Trophoblast cell (in vitro differentiated cells and primary cell): ENCODE measurements at regions not wholly inside any gene's neighbourhood (a gene's known extent, or its start where the extent isn't known, plus 50 kb on each side); places are given as distances from the start of the nearest gene placed in this dataset.

ENCODE experiments used
- DNase-seq, 2 donors: peaks; one replicate each; pipeline ENCODE4 v3.0.0-alpha.2; 2016
- H2AFZ ChIP-seq: 2 replicates; pipeline ENCODE4 v1.6.1; 2013; ENCODE audit warnings: low read length, moderate library complexity, mild to moderate bottlenecking; ENCODE audit not compliant: insufficient read depth, poor library complexity
- H2AK5ac ChIP-seq: 2 replicates; pipeline ENCODE4 v1.6.1; 2013; ENCODE audit warnings: mild to moderate bottlenecking, low read length
- H2BK120ac ChIP-seq: 2 replicates; pipeline ENCODE4 v1.6.1; 2013; ENCODE audit warnings: low read length, mild to moderate bottlenecking, moderate library complexity; ENCODE audit not compliant: insufficient read depth, poor library complexity
- H2BK12ac ChIP-seq: 2 replicates; pipeline ENCODE4 v1.6.1; 2013; ENCODE audit warnings: mild to moderate bottlenecking, low read length, moderate library complexity
- H2BK5ac ChIP-seq: 2 replicates; pipeline ENCODE4 v1.6.1; 2013; ENCODE audit warnings: low read length, low read depth, moderate library complexity, mild to moderate bottlenecking; ENCODE audit not compliant: poor library complexity
- H3K14ac ChIP-seq: 2 replicates; pipeline ENCODE4 v1.6.1; 2013; ENCODE audit warnings: mild to moderate bottlenecking, low read length
- H3K18ac ChIP-seq: 2 replicates; pipeline ENCODE4 v1.6.1; 2013; ENCODE audit warnings: mild to moderate bottlenecking, low read length
- H3K23ac ChIP-seq: 2 replicates; pipeline ENCODE4 v1.6.1; 2013; ENCODE audit warnings: low read length
- H3K27ac ChIP-seq: 2 replicates; pipeline ENCODE4 v1.5.1; 2013; ENCODE audit warnings: low read depth, mild to moderate bottlenecking, inconsistent platforms, low read length, moderate library complexity
- H3K27me3 ChIP-seq: 2 replicates; pipeline ENCODE4 v1.6.1; 2013; ENCODE audit warnings: inconsistent platforms, mild to moderate bottlenecking, low read length, moderate library complexity; ENCODE audit not compliant: insufficient read depth
- H3K36me3 ChIP-seq, 2 experiments: 1 replicate in 1 of 2; 2 replicates in 1 of 2; pipeline ENCODE4 v1.6.1; 2013; ENCODE audit warnings: low read length in 2 of 2, mild to moderate bottlenecking in 2 of 2, moderate library complexity in 1 of 2; ENCODE audit not compliant: insufficient read depth in 2 of 2, control insufficient read depth in 1 of 2
- H3K4ac ChIP-seq: 2 replicates; pipeline ENCODE4 v1.6.1; 2013; ENCODE audit warnings: low read depth, mild to moderate bottlenecking, low read length, moderate library complexity
- H3K4me1 ChIP-seq, 2 experiments: 1 replicate in 1 of 2; 2 replicates in 1 of 2; pipeline ENCODE4 v1.6.1; 2013; ENCODE audit warnings: low read length in 2 of 2, mild to moderate bottlenecking in 2 of 2, moderate library complexity in 1 of 2; ENCODE audit not compliant: insufficient read depth in 2 of 2, control insufficient read depth in 1 of 2
- H3K4me2 ChIP-seq: 2 replicates; pipeline ENCODE4 v1.6.1; 2013; ENCODE audit warnings: inconsistent platforms, mild to moderate bottlenecking, low read length, moderate library complexity
- H3K4me3 ChIP-seq: 2 replicates; pipeline ENCODE4 v1.5.1; 2013; ENCODE audit warnings: mild to moderate bottlenecking, low read depth, low read length, inconsistent platforms
- H3K79me1 ChIP-seq: one replicate; pipeline ENCODE4 v1.6.1; 2013; ENCODE audit warnings: low read length
- H3K79me2 ChIP-seq: 2 replicates; pipeline ENCODE4 v1.6.1; 2013; ENCODE audit warnings: low read length, mild to moderate bottlenecking; ENCODE audit not compliant: control insufficient read depth, insufficient read depth, poor library complexity
- H3K9ac ChIP-seq: 2 replicates; pipeline ENCODE4 v1.6.1; 2013; ENCODE audit warnings: mild to moderate bottlenecking, low read length
- H3K9me3 ChIP-seq: 2 replicates; pipeline ENCODE4 v1.6.1; 2013; ENCODE audit warnings: low read depth, mild to moderate bottlenecking, control low read depth, inconsistent platforms, low read length; ENCODE audit not compliant: insufficient read depth
- H4K12ac ChIP-seq: 2 replicates; pipeline ENCODE4 v1.6.1; 2013; ENCODE audit warnings: low read depth, mild to moderate bottlenecking, low read length, moderate library complexity
- H4K8ac ChIP-seq: 2 replicates; pipeline ENCODE4 v1.6.1; 2013; ENCODE audit warnings: low read depth, mild to moderate bottlenecking, low read length, moderate library complexity
- H4K91ac ChIP-seq: one replicate; pipeline ENCODE4 v1.6.1; 2013; ENCODE audit warnings: low read depth, mild to moderate bottlenecking, low read length, moderate library complexity
- WGBS: extraction: QIAGEN DNeasy Blood & Tissue Kit; methylation state at CpG from one replicate; pipeline ENCODE4 v1.1.7; 2013; ENCODE audit warnings: missing lambda C conversion rate; ENCODE audit not compliant: insufficient read length, insufficient coverage; ENCODE audit errors: extremely low coverage; 5-methylcytosine and 5-hydroxymethylcytosine counted together

DNA sequence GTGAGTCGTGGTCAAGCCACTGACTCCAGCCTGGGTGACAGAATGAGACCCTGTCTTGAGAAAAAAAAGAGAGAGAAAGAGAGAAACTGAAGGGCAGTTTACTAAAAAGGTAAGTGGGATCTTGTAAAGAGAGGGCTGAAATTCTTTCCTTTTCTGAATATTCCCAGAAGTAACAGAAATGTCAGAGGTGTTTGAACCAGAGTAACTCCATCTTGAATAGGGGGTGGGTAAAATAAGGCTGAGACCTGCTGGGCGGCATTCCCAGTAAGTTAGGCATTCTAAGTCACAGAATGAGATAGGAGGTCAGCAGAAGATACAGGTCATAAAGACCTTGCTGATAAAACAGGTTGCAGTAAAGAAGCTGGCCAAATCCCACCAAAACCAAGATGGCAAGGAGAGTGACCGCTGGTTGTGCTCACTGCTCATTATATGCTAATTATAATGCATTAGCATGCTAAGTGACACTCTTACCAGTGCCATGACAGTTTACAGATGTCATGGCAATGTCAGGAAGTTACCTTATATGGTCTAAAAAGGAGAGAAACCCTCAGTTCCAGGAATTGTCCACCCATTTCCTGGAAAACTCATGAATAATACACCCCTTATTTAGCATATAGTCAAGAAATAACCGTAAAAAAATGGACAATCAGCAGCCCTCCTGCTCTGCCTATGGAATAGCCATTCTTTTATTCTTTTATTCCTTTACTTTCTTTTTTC, 1334.3 kb upstream of the ZEB2 start:
- no peaks in the 10 kb centered on the region for H3K79me2 ChIP-seq
- no peak overlapping the region for H2BK120ac ChIP-seq
- H3K23ac ChIP-seq: no peak overlapping the region
- H3K27ac ChIP-seq: no peak overlapping the region
- no peak overlapping the region for H2BK12ac ChIP-seq
- H4K8ac ChIP-seq: no peak overlapping the region
- H2AK5ac ChIP-seq: no peak overlapping the region
- no peak for DNase-seq
- H3K18ac ChIP-seq: no peak overlapping the region
- H3K9ac ChIP-seq: no peak overlapping the region
- no peaks in the 10 kb centered on the region for H3K27me3 ChIP-seq
- no peak overlapping the region for H4K12ac ChIP-seq
- no peak overlapping the region for H2AFZ ChIP-seq
- H3K36me3 ChIP-seq: no peaks in the 10 kb centered on the region
- H2BK5ac ChIP-seq: no peak overlapping the region
- no peaks in the 10 kb centered on the region for H3K9me3 ChIP-seq
- no peaks in the 10 kb centered on the region for H3K79me1 ChIP-seq
- H3K4me1 ChIP-seq: peaks cover 0 to 2% of the 10 kb centered on the region in 2 experiments
- no peak overlapping the region for H3K4me2 ChIP-seq
- no peak overlapping the region for H3K4ac ChIP-seq
- no peak overlapping the region for H3K4me3 ChIP-seq
- no peak overlapping the region for H4K91ac ChIP-seq
- WGBS: no CpG with 5 or more reads among the region's 4 CpGs
- no peak overlapping the region for H3K14ac ChIP-seq

DNA sequence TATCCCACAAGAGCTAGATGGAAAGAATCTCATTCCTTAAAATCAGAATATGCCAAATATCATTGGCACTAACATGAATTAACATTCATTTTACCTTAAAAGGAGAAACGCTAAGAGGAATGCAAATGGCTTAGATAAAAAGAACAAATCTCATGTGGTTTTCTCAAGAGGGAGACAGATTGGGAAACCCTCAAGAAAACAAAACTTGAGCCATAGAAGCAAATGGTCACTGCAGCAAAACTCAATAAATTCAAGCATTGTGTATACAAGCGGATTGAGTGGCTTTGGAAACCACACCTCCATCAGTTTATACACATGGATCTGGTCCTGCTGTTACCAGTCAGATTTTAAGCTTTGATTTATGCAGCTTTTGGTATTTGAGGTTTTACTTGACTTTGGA, 1331.8 kb upstream of the ZEB2 start:
- Histone ChIP-seq H3K79me2 (no peaks in the 10 kb centered on the region), H2AFZ (no peak overlapping the region), H3K36me3 (no peaks in the 10 kb centered on the region), H3K27ac (no peak overlapping the region), H4K91ac (no peak overlapping the region), H3K23ac (no peak overlapping the region), H2BK5ac (no peak overlapping the region), H3K9ac (no peak overlapping the region), H2BK12ac (no peak overlapping the region), H3K27me3 (no peaks in the 10 kb centered on the region), H3K4ac (no peak overlapping the region), H3K14ac (no peak overlapping the region), H3K9me3 (no peaks in the 10 kb centered on the region), H3K18ac (no peak overlapping the region), H2AK5ac (no peak overlapping the region), H3K4me3 (no peak overlapping the region), H2BK120ac (no peak overlapping the region), H3K4me1 (peaks cover 0 to 2% of the 10 kb centered on the region in 2 experiments), H3K4me2 (no peak overlapping the region), H3K79me1 (no peaks in the 10 kb centered on the region), H4K12ac (no peak overlapping the region), H4K8ac (no peak overlapping the region)
- DNase-seq: peak in 1 of 2 donors; percentile 26
- no CpG with 5 or more reads among the region's 2 CpGs for WGBS

DNA sequence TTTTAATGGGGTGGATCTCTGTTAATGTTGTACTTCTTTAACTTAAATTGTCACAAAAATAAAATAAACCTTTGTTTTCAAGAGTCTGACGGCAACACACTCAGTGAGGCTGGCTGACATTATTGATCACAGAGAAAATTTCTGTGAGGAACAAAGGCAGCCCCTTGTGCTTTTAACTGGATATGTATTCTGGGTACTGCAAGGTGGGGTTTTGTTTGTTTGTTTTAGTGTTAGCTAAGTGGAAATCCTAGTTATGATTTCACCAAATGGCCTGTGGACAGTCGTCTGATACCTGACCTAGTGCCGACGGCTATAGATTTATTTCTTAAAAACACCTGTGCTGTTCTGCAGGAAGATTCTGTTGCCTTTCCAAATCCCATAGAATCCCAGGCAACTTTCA, 1329.5 kb upstream of the ZEB2 start:
- H2BK12ac ChIP-seq: no peak overlapping the region
- no peak overlapping the region for H2BK120ac ChIP-seq
- no peak for DNase-seq
- no peak overlapping the region for H4K12ac ChIP-seq
- H3K27ac ChIP-seq: no peak overlapping the region
- H2BK5ac ChIP-seq: no peak overlapping the region
- no peaks in the 10 kb centered on the region for H3K9me3 ChIP-seq
- no peaks in the 10 kb centered on the region for H3K36me3 ChIP-seq
- no peak overlapping the region for H3K18ac ChIP-seq
- H3K4ac ChIP-seq: no peak overlapping the region
- H4K8ac ChIP-seq: no peak overlapping the region
- H3K23ac ChIP-seq: no peak overlapping the region
- H3K4me2 ChIP-seq: no peak overlapping the region
- H3K79me2 ChIP-seq: no peaks in the 10 kb centered on the region
- no peaks in the 10 kb centered on the region for H3K79me1 ChIP-seq
- H2AK5ac ChIP-seq: no peak overlapping the region
- peaks cover 0 to 2% of the 10 kb centered on the region in 2 experiments for H3K4me1 ChIP-seq
- H3K4me3 ChIP-seq: no peak overlapping the region
- H3K14ac ChIP-seq: no peak overlapping the region
- H3K9ac ChIP-seq: no peak overlapping the region
- no CpG with 5 or more reads among the region's 4 CpGs for WGBS
- no peak overlapping the region for H2AFZ ChIP-seq
- H4K91ac ChIP-seq: no peak overlapping the region
- no peaks in the 10 kb centered on the region for H3K27me3 ChIP-seq

DNA sequence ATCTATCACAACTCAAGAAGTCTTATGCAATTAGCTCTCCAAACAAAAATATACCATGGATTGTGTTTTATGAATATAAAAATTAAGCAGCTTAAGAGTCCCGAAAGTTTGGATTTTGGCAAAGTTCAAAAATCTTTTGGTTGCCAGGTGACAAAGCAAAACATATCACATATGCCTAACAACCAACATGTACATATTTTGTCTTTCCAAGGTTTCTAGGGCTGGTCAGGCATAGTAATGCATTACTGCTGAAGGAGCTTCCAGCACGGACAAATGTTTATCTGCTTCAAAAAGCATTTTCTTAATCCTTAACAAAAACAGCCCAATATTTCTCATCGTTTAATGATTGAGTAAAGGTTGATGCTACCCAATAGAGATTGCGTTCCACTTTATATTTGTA, 1327.1 kb upstream of the ZEB2 start:
- Histone ChIP-seq H3K79me1 (no peaks in the 10 kb centered on the region), H3K23ac (no peak overlapping the region), H2BK12ac (no peak overlapping the region), H3K27me3 (no peaks in the 10 kb centered on the region), H2BK120ac (no peak overlapping the region), H3K4me1 (no peaks in the 10 kb centered on the region), H3K4me2 (no peak overlapping the region), H3K4ac (no peak overlapping the region), H3K36me3 (no peaks in the 10 kb centered on the region), H3K9me3 (no peaks in the 10 kb centered on the region), H3K9ac (no peak overlapping the region), H4K8ac (no peak overlapping the region), H3K18ac (no peak overlapping the region), H2AFZ (no peak overlapping the region), H3K27ac (no peak overlapping the region), H4K91ac (no peak overlapping the region), H2AK5ac (no peak overlapping the region), H3K79me2 (no peaks in the 10 kb centered on the region), H2BK5ac (no peak overlapping the region), H4K12ac (no peak overlapping the region), H3K4me3 (no peak overlapping the region), H3K14ac (no peak overlapping the region)
- no CpG with 5 or more reads among the region's 4 CpGs for WGBS
- DNase-seq: peak; percentile 8 to 47
